Osteoblast (primary cell): ENCODE measurements at regions not wholly inside any gene's neighbourhood (a gene's known extent, or its start where the extent isn't known, plus 50 kb on each side); places are given as distances from the start of the nearest gene placed in this dataset.

ENCODE experiments used
- DNase-seq: peaks from one replicate; pipeline ENCODE4 v3.0.0; 2011; ENCODE audit warnings: low spot score, mixed read lengths; ENCODE audit not compliant: insufficient read length; ENCODE audit errors: missing footprints
- H2AFZ ChIP-seq: 2 replicates; pipeline ENCODE4 v1.6.0; 2011; ENCODE audit warnings: mild to moderate bottlenecking, low read length
- H3K27ac ChIP-seq: 2 replicates; pipeline ENCODE4 v1.5.1; 2011; ENCODE audit warnings: mild to moderate bottlenecking, low read depth, low read length, moderate library complexity
- H3K27me3 ChIP-seq: 2 replicates; pipeline ENCODE4 v1.6.0; 2012; ENCODE audit warnings: mild to moderate bottlenecking, control low read depth, inconsistent platforms, low read length, moderate library complexity; ENCODE audit not compliant: insufficient read depth
- H3K36me3 ChIP-seq: 2 replicates; pipeline ENCODE4 v1.5.1; 2011; ENCODE audit warnings: mild to moderate bottlenecking, low read length, control low read depth, moderate library complexity; ENCODE audit not compliant: insufficient read depth
- H3K4me1 ChIP-seq: 2 replicates; pipeline ENCODE4 v1.5.1; 2011; ENCODE audit warnings: mild to moderate bottlenecking, low read length, control low read depth, moderate library complexity; ENCODE audit not compliant: insufficient read depth
- H3K4me2 ChIP-seq: 2 replicates; pipeline ENCODE4 v1.6.0; 2011; ENCODE audit warnings: mild to moderate bottlenecking, low read length; ENCODE audit not compliant: insufficient read depth
- H3K4me3 ChIP-seq: fragments of 200-600 bp; sonication (generic); 3 replicates; pipeline ENCODE4 v1.5.1; 2012; ENCODE audit warnings: mild to moderate bottlenecking, low read length, inconsistent platforms; ENCODE audit not compliant: insufficient read depth
- H3K79me2 ChIP-seq: 2 replicates; pipeline ENCODE4 v1.6.0; 2012; ENCODE audit warnings: mild to moderate bottlenecking, low read length, control low read depth, inconsistent platforms; ENCODE audit not compliant: insufficient read depth
- H3K9me3 ChIP-seq: 2 replicates; pipeline ENCODE4 v1.5.1; 2011; ENCODE audit warnings: low read depth, low read length, control low read depth
- H4K20me1 ChIP-seq: 2 replicates; pipeline ENCODE4 v1.6.0; 2012; ENCODE audit warnings: mild to moderate bottlenecking, low read length, control low read depth; ENCODE audit not compliant: insufficient read depth
- CTCF ChIP-seq: IDR thresholded peaks from 2 replicates; pipeline ENCODE4 v1.5.1; 2011; ENCODE audit warnings: mild to moderate bottlenecking, low read depth, low read length, moderate library complexity; ENCODE audit errors: extremely low read depth

DNA sequence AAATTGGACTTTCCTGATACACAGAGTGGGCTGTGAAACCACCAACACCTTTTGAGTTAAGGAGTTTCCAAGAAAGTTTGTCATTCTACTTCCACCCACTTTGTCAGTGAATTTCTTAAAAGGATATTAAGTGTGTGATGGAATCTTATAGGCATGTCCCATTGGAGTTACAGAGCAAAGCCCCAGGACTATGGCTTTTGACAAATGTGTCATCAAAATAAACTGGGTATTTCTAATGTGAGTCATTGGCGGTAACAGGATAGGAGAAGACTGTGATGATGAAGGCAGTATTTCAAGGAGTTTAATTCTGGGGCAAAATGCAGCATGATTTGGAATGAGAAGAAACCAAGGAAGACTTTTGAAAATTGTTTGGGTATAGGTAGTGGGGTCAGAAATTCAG is 1013.8 kb upstream of the EEF2KMT start:
- no peak overlapping the region for H3K4me2 ChIP-seq
- H2AFZ ChIP-seq: no peak overlapping the region
- no peaks in the 10 kb centered on the region for H3K27me3 ChIP-seq
- H3K36me3 ChIP-seq: no peaks in the 10 kb centered on the region
- no peak overlapping the region for H3K27ac ChIP-seq
- H4K20me1 ChIP-seq: no peaks in the 10 kb centered on the region
- TF ChIP-seq CTCF: no peak
- H3K4me3 ChIP-seq: no peak overlapping the region
- no peaks in the 10 kb centered on the region for H3K4me1 ChIP-seq
- DNase-seq: no peak
- peaks cover 4% of the 10 kb centered on the region for H3K9me3 ChIP-seq
- no peaks in the 10 kb centered on the region for H3K79me2 ChIP-seq

DNA sequence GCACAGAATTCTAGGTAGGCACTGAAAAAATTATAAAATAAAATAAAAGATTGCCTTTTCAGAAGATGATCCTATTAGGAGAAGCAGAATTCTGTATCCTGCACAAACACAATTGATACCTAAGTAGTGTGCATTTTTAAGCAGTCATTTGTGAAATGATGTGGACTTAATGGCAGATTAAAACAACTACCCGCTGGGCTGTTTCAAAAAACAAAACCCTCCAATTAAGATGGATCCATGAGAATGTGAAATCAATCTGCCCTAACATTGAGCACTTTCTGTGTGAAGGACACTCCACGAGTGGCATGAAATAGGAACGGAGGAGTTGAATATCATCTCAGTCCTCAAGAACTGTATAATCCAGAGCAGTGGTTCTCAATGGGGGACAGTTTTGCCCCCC is 1012.8 kb upstream of the EEF2KMT start:
- TF ChIP-seq CTCF: no peak

GRCh38 chr16:6106061-6106460 is 1008.5 kb upstream of the EEF2KMT start:
- no peak overlapping the region for H3K4me2 ChIP-seq
- TF ChIP-seq CTCF: no peak
- H3K27me3 ChIP-seq: no peaks in the 10 kb centered on the region

More for the DNA sequence above, 1012.8 kb upstream of the EEF2KMT start:
- no peak overlapping the region for H3K27ac ChIP-seq
- H2AFZ ChIP-seq: no peak overlapping the region
- no peaks in the 10 kb centered on the region for H3K36me3 ChIP-seq
- peaks cover 4% of the 10 kb centered on the region for H3K9me3 ChIP-seq
- no peak overlapping the region for H3K4me2 ChIP-seq
- H4K20me1 ChIP-seq: no peaks in the 10 kb centered on the region
- no peak for DNase-seq
- H3K79me2 ChIP-seq: no peaks in the 10 kb centered on the region
- H3K4me1 ChIP-seq: no peaks in the 10 kb centered on the region
- H3K27me3 ChIP-seq: no peaks in the 10 kb centered on the region
- no peak overlapping the region for H3K4me3 ChIP-seq

GRCh38 chr16:6105115-6105514 is 1007.5 kb upstream of the EEF2KMT start:
- no peak for DNase-seq
- Histone ChIP-seq H3K27ac (no peak overlapping the region), H3K4me3 (no peak overlapping the region)

More at GRCh38 chr16:6106061-6106460, 1008.5 kb upstream of the EEF2KMT start:
- no peaks in the 10 kb centered on the region for H3K79me2 ChIP-seq
- no peaks in the 10 kb centered on the region for H3K36me3 ChIP-seq
- no peaks in the 10 kb centered on the region for H4K20me1 ChIP-seq
- no peaks in the 10 kb centered on the region for H3K4me1 ChIP-seq
- DNase-seq: no peak
- H3K4me3 ChIP-seq: no peak overlapping the region
- H2AFZ ChIP-seq: no peak overlapping the region
- peaks cover 4% of the 10 kb centered on the region for H3K9me3 ChIP-seq
- H3K27ac ChIP-seq: no peak overlapping the region

More at GRCh38 chr16:6105115-6105514, 1007.5 kb upstream of the EEF2KMT start:
- no peaks in the 10 kb centered on the region for H3K27me3 ChIP-seq
- no peak overlapping the region for H3K4me2 ChIP-seq
- no peak overlapping the region for H2AFZ ChIP-seq
- no peak for TF ChIP-seq CTCF
- H4K20me1 ChIP-seq: no peaks in the 10 kb centered on the region
- no peaks in the 10 kb centered on the region for H3K79me2 ChIP-seq
- no peaks in the 10 kb centered on the region for H3K36me3 ChIP-seq
- H3K4me1 ChIP-seq: no peaks in the 10 kb centered on the region
- peaks cover 4% of the 10 kb centered on the region for H3K9me3 ChIP-seq
